Activated effector memory CD4-positive, alpha-beta T cell treated with Interleukin-2 at 50 U/mL for 16 hours (primary cell): ENCODE measurements at regions not wholly inside any gene's neighbourhood (a gene's known extent, or its start where the extent isn't known, plus 50 kb on each side); places are given as distances from the start of the nearest gene placed in this dataset.

Source experiments
- DNase-seq: peaks from one replicate; pipeline ENCODE4 v3.0.0-alpha.2; 2020

DNA sequence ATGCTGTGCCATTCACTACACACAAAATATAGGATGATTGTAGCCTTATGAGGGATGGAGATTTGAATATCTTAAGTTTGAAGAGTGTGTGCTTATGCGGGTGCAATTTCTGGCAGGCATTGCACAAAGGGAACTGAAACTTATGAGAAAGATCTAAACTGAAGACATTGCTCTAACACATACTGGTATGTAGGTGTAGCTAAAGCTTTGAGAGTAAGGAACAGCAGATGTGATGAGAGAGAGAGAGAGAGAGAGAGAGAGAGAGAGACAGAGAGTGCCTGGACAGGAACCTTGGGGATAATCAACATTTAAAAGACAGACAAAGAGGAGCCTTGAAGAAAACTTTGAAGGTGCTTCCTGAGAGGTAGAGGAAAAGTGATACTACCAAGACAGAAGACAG is 379.7 kb downstream of the SPRY1 start:
- DNase-seq, result no peak

DNA sequence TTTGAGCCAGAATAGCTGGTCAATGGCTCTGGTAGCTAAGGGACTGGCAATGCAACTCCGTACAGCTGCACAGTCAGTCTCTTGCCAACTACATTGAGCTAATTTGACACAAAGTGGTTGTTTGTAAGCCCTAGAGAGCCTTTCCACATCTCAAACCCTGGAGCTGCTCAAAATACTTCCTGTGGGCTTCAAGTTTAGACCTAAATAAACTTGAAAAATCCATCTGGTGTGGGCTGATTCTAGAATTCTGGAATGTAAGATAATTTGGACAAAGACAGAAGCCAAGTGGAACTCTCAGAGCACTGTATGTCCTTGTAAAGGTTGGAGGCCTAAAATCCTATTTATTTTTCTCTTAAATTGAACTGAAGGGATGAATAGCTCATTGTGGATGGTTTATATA is 380.8 kb downstream of the SPRY1 start:
- no peak for DNase-seq

DNA sequence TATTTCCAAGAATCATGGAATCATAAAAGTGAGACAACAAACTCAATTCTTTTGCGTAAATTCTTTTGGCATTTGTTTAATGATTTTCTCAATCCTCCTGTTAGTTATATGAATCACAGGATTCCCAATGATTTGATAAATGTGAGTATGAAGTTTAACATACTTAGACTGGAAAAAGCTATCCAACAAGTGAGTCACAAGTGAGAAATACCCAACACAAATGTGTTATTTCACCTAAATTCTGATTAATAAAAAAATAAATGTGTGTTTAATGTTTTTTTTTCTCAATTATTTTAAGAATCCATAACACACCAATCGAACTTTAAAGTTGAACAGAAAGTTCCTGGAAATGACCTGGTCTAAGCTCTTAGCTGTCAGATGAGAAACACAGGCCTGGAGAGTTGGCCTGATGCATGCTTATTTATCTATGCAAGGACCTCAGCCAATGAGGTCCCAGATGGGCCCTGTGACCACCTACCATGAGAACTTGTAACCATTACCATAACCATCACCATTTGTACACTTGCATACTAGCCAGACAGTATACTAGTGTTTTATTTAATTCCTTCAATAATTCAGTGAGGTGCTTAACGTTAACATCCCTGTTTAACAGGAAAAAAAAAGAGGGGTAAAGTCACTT is 386.7 kb downstream of the SPRY1 start:
- DNase-seq, result no peak

DNA sequence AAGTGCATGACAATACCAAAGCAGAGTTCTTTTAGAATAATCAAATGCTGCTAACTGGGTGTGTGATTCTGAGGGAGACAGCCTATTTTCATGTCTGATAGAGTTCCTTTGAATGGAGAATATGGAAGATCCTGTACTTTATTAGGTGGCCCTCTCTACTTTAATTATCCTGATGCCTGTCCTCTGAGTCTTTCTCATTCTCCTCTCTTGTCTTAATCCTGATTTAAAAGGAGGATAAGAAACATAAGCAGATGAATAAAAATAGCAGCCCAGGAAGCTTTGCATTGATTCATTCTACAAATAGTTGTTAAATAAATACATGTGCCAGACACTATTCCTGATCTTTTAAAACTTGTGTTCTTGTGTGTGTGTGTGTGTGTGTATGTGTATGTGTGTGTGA is 387.3 kb downstream of the SPRY1 start:
- DNase-seq, result no peak

DNA sequence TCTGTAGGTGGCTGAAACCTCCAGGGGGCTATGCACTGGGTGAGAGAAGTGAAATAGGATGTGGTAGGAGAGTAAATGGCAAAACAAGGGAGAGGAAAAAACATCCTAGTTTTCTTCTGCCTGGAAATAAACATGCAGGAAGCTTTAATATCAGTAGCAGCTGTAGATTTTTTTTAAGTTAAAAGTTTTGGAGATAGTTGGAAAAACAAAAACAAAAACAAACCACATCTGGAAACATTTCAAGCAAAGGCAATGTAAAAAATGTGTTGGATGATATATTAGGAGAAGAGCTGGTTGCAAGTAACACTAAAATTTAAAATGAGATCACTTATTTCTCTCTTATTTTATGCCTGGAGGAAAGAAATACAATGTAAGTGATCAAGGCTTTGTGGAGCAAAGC is 388.0 kb downstream of the SPRY1 start:
- no peak for DNase-seq

DNA sequence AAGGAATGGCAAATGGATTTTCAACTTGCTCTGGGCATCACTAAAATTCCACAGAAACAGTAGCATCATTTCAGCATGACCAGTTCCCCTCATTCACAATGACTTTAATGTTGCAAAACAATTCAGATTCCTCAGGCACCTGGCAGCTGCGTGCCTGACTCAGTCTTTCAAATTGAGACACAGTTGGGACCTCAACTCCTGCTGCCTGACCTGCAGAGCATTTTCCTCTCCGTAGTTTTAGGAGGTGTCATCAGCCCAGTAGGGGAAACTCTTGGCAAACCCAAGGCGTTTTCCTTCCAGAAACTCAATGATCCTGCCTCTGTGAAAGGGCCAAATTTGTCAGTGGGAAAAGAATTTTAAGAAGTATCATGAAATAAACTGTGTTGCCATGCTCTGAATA is 388.9 kb downstream of the SPRY1 start:
- no peak for DNase-seq

DNA sequence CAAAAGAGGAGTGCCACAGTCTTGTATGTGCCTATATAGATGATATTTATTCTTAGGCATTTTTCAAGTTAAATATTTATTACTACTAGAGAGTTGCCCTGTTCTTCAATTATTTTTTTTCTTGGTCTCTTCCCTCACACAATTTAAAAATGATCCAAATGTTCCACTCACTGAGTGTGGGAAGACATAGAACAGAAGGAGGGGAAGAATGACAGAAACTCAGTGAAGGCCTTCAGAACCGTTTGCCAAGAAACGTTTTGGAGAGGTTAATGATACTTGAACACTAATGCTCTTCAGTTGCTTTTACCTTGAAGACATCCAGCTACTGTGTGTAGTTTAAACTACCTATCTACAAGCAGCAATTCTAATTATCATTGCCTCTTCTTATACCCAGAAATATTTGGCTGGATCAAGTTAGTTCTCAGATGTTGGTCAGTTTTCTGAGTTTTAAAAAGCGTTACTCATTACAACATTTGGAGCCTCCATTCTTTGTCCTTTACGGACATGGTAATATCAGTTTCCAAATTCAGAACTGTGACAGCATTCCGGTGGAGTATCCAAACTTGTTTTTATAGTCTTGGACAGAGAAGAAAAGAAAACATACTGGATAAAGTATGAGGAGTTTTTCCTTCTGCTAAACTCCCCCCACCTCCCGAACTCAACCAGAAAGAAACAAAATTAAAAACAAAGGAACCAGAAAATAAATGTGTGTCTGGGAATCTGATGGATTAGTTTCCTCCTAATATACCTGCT is 389.7 kb downstream of the SPRY1 start:
- no peak for DNase-seq

DNA sequence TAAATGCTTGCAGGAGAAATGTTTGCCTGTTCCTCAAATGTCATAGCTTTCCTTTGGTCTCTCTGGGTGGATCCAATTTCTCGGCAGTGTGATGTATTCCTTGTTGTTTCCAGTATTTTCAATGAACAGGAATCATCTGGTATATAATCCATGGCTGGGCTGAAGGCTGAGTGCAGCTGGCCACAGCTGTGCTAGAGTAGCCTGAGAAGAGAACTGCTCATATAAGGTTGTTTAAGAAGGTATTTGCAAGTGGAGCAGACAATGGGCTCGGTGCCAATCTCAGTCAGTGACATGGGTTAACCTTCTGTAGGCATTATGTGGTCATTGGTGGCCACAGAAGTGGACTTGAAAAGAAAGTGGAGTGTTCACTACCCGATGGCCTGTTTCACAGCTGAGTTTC is 390.3 kb downstream of the SPRY1 start:
- no peak for DNase-seq

DNA sequence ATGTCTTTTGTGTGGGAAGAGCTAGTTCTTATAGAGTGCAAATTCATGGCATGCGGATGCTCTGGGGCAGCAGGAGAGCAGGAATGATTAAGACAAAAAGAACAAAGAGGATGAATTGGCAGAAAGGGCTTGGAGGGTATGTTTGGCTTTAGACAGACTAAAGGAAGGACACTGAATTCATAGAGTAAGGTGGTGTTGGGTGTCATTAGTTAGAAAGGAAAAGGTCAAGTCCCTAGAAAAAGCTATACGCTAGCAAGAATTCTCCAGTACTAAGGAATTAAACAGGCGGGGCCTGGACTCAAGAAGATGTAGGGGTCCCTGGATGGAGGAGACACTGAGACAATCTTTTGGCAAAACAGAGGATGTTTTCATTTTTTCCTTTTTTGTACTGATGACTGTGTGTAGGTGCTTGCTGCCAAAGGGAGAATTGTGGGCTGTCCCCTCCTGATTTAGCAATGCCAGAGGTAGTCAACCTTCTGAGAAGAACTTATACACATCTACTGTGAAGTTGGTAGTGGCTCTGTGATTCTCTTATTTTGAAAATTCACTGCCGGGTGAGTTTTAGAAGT is 391.0 kb downstream of the SPRY1 start:
- DNase-seq, result no peak

DNA sequence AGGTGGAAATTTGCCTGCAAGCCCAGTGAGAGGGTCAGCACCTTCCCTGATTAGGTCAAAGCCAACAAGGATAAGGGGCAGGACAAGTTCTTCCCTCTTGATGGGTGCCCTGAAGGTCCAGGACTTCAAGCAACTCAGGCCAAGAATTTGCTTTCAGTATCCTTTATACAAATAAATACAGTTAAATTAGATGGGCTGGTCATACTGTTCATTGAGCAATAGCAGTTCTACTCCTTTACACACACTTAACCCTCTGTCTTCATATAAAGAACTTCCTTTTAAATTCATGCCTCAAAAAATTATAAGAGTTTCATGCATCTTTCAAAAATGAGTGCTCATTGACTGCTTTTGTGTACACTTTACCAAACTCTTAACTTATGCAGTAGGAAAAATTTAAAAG is 392.0 kb downstream of the SPRY1 start:
- DNase-seq, result no peak

DNA sequence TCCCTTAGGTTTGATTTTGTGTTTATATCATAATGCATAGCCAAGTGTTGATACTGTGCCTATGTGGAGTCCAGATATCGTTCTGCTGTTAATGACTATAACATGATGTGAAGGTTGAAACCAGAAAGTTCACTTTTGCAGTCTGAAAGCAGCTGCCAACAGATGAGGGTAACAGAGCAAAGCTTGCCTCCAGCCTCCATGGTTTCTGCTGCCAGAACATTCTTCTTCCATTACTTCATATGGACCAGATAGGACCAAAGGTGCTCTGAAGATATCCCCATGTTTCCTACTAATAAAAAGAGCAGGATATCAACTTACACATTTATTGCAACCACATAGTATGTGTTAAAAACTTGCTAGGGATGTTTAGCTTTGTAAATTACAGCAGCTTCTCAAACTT is 394.1 kb downstream of the SPRY1 start:
- no peak for DNase-seq

DNA sequence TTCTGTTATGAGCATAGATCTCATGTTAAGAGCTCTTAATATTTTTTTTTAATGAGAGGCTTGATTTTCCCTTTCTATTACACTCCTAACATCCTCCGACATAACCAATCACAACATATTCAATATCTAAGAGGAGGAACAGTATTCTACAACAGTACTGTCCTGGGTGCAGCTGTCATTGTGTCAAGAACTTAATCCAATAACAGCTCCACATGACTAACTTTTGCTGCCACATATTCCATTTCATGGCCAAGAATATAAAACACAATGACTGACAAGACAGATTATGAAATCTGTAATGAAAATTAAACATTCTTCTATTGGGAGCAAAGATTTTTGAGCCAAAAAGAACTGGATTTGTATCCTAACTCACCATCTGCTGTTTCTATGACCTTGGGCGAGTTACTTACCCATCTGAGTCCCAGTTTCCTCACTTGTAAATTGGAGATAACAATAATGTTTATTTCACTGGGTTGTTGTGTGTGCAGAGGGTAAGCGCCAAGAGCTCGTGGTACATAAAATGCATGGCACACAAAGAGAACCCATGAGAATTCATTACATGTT is 405.6 kb downstream of the SPRY1 start:
- DNase-seq, result no peak

DNA sequence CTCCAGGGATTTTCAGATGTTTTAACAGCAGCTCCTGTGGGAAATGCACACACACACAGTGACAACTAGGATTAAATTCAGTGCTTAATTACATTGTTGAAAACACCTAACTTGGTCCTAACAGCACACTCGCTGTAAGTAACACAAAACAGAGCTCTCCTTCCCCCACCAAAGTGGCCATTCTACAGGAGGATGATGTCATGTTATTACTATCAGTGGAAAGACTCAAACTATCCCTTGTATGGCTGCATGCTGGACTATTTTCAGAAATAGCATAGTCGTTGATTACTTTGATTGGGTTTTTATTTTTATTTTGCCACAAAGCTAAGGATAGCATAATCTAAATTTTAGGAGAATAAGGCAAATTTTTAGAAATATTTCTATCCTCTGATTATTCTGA is 406.3 kb downstream of the SPRY1 start:
- DNase-seq, result no peak

DNA sequence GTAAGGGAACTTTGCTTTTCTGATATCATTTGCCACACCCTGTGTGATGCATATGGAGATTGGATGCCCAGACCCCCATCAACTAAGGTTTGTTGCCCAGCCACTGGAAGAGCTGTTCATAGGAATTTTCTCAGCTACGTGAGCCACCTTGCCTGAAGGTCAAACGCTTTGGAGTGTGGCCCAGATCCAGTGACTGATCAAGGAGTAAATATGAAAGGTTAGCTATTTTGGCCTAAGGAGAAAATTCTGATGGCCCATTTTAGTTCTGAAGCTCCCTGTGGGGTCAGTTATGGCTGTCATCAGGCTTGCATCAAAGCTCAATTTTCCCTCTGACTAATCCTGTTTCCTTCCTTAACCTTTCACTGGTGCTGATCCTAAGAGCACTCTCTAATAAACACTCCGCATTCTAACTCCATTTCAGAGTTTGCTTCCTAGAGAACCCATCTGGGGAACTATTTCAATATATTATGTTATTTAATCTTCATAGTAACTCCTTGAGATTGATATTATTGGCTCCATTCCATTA is 407.7 kb downstream of the SPRY1 start:
- no peak for DNase-seq

DNA sequence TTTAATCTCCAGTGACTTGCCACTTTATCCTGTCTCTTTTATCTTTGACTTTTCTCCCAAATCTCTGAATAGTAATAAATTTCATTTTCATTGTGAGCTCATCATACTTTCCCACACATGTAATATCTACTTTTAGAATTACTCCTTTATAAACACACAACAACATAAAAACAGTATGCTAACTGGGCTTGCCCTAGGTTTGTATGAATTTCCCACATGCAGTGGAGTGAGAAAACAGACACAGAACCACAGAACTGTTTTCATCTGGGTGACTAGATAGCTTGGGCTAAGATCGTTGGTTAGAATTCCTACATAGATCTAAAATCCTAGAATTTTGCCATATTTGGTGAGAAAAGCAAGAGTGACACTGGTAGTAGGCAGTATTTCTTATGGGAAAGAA is 409.5 kb downstream of the SPRY1 start:
- DNase-seq, result no peak

DNA sequence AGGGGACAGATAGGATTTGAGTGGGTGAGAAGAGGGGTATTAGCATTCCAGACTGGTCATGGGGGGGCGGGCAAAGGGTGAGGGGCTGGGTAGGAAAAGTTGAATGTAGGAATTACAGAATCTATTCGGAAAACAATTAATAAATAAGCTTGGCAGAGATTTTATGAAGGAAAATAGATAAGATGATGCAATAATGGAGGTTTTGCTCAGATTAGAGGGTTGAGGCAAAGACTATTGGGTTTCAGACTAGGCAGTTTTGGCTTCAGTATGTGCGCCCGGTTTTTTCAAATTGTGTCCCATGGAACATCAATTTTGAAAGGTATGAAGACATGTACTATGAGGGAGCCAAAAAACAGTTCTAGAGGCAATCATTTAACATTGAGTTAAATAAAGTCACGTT is 410.6 kb downstream of the SPRY1 start:
- no peak for DNase-seq

DNA sequence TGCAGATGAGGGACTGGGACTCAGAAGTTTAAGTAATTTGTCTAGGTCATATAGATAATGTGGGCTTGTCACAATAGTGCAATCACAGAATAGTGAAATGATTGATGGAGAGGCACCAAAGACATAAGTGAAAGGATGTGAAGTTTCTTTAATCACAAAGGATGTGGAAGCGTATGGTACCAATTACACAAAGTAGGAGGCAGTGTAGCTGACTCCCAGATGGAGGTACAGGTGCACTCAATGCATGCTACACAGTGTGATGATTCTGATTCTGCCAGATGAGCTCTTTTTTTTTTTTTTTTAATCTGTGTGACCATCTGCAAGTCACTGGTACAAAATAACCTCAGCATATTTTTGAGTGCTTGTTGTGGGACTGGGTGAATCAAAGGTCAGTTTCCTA is 411.3 kb downstream of the SPRY1 start:
- DNase-seq, result no peak

DNA sequence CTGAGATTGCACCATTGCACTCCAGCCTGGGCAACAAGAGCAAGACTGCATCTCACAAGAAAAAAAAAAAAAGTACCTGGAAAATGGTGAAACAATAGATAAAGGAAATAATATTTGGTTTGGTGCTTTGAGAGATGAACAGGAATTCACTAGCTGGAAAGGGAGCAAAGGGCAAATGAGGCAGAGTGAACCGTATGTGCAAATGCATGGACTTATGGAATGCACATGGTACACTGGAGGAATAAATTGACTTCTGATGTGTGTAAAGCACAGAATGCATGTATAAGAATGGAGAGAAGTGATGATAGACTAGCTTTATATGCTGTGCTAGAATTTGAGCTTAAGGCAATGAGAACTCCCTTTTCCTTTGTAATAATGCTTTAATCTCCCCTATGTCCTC is 413.3 kb downstream of the SPRY1 start:
- no peak for DNase-seq

DNA sequence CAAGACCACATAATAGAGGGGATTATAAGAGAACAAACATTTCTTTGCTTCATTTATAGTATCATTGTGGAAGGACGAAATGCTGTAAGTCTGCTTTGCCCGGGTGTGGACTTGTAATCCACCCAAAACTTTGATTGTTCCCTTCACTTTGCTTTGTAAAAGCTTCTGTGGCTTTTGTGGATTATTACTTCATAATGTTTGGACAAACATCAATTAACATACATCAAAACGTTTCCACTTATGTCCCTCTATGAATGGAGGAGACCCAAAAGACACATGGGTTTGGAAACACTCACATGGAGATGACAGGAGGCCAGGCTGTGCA is 415.4 kb downstream of the SPRY1 start:
- no peak for DNase-seq

DNA sequence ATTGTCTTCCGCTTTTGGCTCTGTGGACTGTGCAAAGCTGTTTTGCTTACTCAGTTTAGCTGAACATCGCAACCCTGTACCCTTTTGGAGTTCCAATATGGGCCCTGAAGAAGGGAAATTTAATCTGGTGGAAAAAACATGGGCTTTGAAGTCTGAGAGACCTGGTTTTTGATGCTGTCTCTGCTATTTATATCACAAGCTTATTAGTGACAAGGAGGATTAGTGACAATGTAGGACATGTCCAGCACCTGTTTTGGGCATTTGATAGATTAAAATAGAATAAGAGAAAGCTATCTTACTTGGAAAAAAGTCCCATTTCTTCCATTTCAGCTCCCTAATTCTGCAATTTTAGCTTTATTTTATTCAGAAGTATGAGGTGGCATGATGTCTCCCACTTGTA is 417.3 kb downstream of the SPRY1 start:
- DNase-seq, result no peak

DNA sequence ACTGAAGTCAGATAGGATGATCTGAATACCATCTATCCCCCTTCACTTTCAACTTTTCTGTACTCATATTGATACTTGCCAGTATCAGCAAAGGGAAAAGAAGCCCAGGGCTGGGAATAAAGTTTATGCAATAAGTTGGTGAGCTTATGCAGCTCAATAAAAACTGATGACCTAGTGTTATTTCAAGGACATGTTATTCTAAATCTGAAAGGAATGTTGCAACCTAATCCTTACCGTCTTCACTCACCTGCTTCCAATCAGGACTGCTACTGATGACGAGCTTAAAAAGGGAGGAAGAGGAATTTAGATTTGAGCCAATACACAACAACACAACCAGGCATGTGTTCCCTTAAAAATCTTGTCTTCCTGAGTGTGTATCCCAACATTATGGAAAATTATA is 419.9 kb downstream of the SPRY1 start:
- DNase-seq, result no peak

DNA sequence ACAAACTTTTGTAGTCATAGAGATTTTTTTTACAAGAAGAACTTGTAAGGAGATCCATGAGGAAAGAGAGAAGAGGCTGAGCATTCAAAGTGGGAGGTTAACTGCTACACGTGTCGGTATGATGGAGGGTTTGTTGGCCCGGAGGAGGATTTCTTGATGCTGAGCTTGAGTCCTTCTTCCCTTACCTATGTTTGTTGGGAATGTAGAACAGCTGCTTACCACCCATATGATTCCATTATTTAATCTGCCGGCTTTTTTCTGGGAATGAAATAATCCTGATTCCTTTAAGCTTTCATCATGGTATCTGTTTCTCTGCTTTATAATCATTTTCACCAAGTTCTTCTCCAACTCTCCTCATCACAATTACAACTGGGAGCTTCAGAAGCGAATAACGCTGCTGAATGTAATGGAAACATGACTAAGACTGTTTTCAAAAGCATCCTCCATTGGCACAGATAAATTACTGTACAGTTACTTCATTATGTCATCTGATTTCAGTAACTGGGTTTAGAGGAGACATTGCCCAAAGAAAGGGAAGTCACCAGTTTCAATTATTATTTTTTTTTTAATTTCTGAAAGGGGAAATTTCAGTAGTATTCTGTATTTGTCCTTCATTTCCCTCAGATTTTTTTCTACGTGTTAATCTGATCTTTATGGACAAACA is 420.6 kb downstream of the SPRY1 start:
- no peak for DNase-seq

DNA sequence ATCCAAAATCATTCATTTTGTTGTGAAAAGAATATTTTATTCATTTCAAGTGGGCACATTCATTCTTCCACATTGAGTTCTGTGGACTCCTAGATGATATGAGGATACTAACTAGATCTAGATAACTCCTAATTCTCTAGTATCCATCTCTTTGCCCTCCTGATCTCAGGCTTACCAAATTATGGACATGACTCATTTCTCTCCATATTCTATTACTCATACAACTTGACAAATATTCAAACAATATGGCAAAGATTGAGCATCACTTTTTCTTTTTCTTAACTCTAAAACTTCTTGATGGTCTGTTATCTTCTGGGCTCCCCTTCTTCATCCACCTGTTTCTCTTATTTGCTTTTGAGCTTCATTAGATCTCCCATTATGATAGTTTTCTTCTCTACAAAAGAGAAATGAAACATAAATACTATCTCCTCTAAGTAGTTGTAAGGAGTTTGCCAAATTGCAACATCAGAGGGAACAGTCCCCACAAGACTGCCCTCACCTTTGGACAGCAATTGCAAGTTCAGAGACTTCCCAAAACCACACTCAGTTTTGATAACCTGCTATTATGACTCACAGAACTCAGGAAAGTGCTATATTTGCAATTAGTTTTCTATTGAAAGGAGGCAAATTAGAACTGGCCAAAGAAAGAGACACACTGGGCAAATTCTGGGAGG is 422.9 kb downstream of the SPRY1 start:
- DNase-seq, result no peak
